Hepatocyte (in vitro differentiated cells): ENCODE measurements at regions not wholly inside any gene's neighbourhood (a gene's known extent, or its start where the extent isn't known, plus 50 kb on each side); places are given as distances from the start of the nearest gene placed in this dataset.

Experiments
- DNase-seq: peaks from one replicate; pipeline ENCODE4 v3.0.0-alpha.2; 2016; ENCODE audit warnings: low spot score
- H2AFZ ChIP-seq: fragments of 200-600 bp; sonication (generic); 2 replicates; pipeline ENCODE4 v1.6.0; 2016; ENCODE audit warnings: antibody characterized with exemption, mild to moderate bottlenecking
- H3K27ac ChIP-seq: fragments of 200-600 bp; sonication (generic); 2 replicates; pipeline ENCODE4 v1.5.1; 2016; ENCODE audit warnings: mild to moderate bottlenecking
- H3K27me3 ChIP-seq: fragments of 200-600 bp; sonication (generic); 2 replicates; pipeline ENCODE4 v1.6.1; 2016
- H3K36me3 ChIP-seq: fragments of 200-600 bp; sonication (generic); replicated peaks from 2 replicates; pipeline ENCODE4 v1.5.1; 2016; ENCODE audit warnings: low read depth; ENCODE audit not compliant: insufficient read depth
- H3K4me1 ChIP-seq: fragments of 200-600 bp; sonication (generic); 2 replicates; pipeline ENCODE4 v1.5.1; 2016; ENCODE audit warnings: mild to moderate bottlenecking, moderate library complexity; ENCODE audit not compliant: insufficient read depth
- H3K4me2 ChIP-seq: fragments of 200-600 bp; sonication (generic); 2 replicates; pipeline ENCODE4 v1.6.0; 2016
- H3K4me3 ChIP-seq: fragments of 200-600 bp; sonication (generic); 2 replicates; pipeline ENCODE4 v1.5.1; 2016; ENCODE audit warnings: mild to moderate bottlenecking
- H3K79me2 ChIP-seq: fragments of 200-600 bp; sonication (generic); 2 replicates; pipeline ENCODE4 v1.6.0; 2017; ENCODE audit warnings: mild to moderate bottlenecking
- H3K9me2 ChIP-seq: fragments of 200-600 bp; sonication (generic); replicated peaks from 2 replicates; pipeline ENCODE4 v1.6.0; 2017; ENCODE audit warnings: mild to moderate bottlenecking; ENCODE audit not compliant: insufficient read depth
- H3K9me3 ChIP-seq: fragments of 200-600 bp; sonication (generic); 2 replicates; pipeline ENCODE4 v1.5.1; 2016; ENCODE audit warnings: low read depth, mild to moderate bottlenecking
- H4K20me1 ChIP-seq: fragments of 200-600 bp; sonication (generic); 2 replicates; pipeline ENCODE4 v1.6.0; 2016; ENCODE audit warnings: mild to moderate bottlenecking; ENCODE audit not compliant: insufficient read depth, poor library complexity, severe bottlenecking
- CTCF ChIP-seq: fragments of 200-600 bp; sonication (generic); IDR thresholded peaks from 2 replicates; pipeline ENCODE4 v1.5.1; 2016; ENCODE audit warnings: antibody characterized with exemption, mild to moderate bottlenecking; ENCODE audit not compliant: poor library complexity
- EZH2 ChIP-seq: fragments of 200-600 bp; sonication (generic); IDR thresholded peaks from 2 replicates; pipeline ENCODE4 v1.6.1; 2016; ENCODE audit warnings: antibody characterized with exemption, mild to moderate bottlenecking, borderline replicate concordance
- EZH2phosphoT487 ChIP-seq: fragments of 200-600 bp; sonication (generic); IDR thresholded peaks from one replicate; pipeline ENCODE4 v1.6.1; 2018; ENCODE audit warnings: antibody characterized with exemption, mild to moderate bottlenecking, low read depth, moderate library complexity; ENCODE audit not compliant: unreplicated experiment, severe bottlenecking
- WGBS: methylation state at CpG from one replicate; pipeline ENCODE4 v1.1.6; 2016; ENCODE audit warnings: low lambda C conversion rate; ENCODE audit errors: missing lambda C conversion rate; 5-methylcytosine and 5-hydroxymethylcytosine counted together

- Histone ChIP-seq H3K27ac (no peak overlapping the region), H3K4me1 (peaks cover 17% of the 10 kb centered on the region), H2AFZ (no peak overlapping the region), H4K20me1 (no peaks in the 10 kb centered on the region), H3K9me2 (no peaks in the 10 kb centered on the region), H3K36me3 (no peaks in the 10 kb centered on the region), H3K9me3 (no peaks in the 10 kb centered on the region), H3K79me2 (no peaks in the 10 kb centered on the region), H3K4me3 (no peak overlapping the region), H3K27me3 (no peaks in the 10 kb centered on the region), H3K4me2 (no peak overlapping the region)
- WGBS = 90% methylated on average over 21 of the region's 21 CpGs
- DNase-seq = no peak
- TF ChIP-seq EZH2phosphoT487 (no peak), CTCF (no peak), EZH2 (no peak)
Observed at GRCh38 chr2:239833269-239834109, 191.7 kb downstream of the NDUFA10 start.

- Histone ChIP-seq H3K9me2 (no peaks in the 10 kb centered on the region), H3K4me3 (no peak overlapping the region), H3K27me3 (no peaks in the 10 kb centered on the region), H3K4me1 (peaks cover 17% of the 10 kb centered on the region), H3K9me3 (no peaks in the 10 kb centered on the region), H3K27ac (no peak overlapping the region), H4K20me1 (no peaks in the 10 kb centered on the region), H3K79me2 (no peaks in the 10 kb centered on the region), H3K4me2 (no peak overlapping the region), H3K36me3 (no peaks in the 10 kb centered on the region), H2AFZ (no peak overlapping the region)
- no peak for DNase-seq
- TF ChIP-seq EZH2phosphoT487 (no peak), EZH2 (no peak), CTCF (no peak)
- WGBS = 94% methylated on average over 19 of the region's 19 CpGs
Observed at GRCh38 chr2:239832490-239833268, 192.5 kb downstream of the NDUFA10 start.

GRCh38 chr2:239831861-239832489 is 193.2 kb downstream of the NDUFA10 start:
- no peaks in the 10 kb centered on the region for H3K9me3 ChIP-seq
- H3K9me2 ChIP-seq = no peaks in the 10 kb centered on the region
- H3K27me3 ChIP-seq = no peaks in the 10 kb centered on the region
- no peaks in the 10 kb centered on the region for H3K79me2 ChIP-seq
- no peak overlapping the region for H2AFZ ChIP-seq
- DNase-seq = no peak
- peaks cover 17% of the 10 kb centered on the region for H3K4me1 ChIP-seq
- no peak overlapping the region for H3K4me2 ChIP-seq
- no peak for TF ChIP-seq EZH2phosphoT487
- no peak for TF ChIP-seq EZH2
- H3K27ac ChIP-seq = no peak overlapping the region
- H4K20me1 ChIP-seq = no peaks in the 10 kb centered on the region
- 66% methylated on average over 4 of the region's 4 CpGs for WGBS
- H3K4me3 ChIP-seq = no peak overlapping the region
- H3K36me3 ChIP-seq = no peaks in the 10 kb centered on the region
